NCI-H1105 treated with DMSO at 0.1 percent for 48 hours (cell line): ENCODE measurements at regions not wholly inside any gene's neighbourhood (a gene's known extent, or its start where the extent isn't known, plus 50 kb on each side); places are given as distances from the start of the nearest gene placed in this dataset.

Experiments
- DNase-seq: peaks from one replicate; lab custom pipeline; 2025; lab: John Stamatoyannopoulos, UW

GRCh38 chr4:52288212-52288855, 237.2 kb downstream of the SPATA18 start:
- DNase-seq, result no peak

GRCh38 chr4:52290466-52290865, 239.4 kb downstream of the SPATA18 start:
- no peak for DNase-seq

GRCh38 chr4:52292245-52292644, 241.1 kb downstream of the SPATA18 start:
- no peak for DNase-seq

- no peak for DNase-seq
Measured at GRCh38 chr4:52296341-52296740, 245.2 kb downstream of the SPATA18 start.

GRCh38 chr4:52298444-52298843, 247.3 kb downstream of the SPATA18 start:
- no peak for DNase-seq

GRCh38 chr4:52299120-52299519, 248.0 kb downstream of the SPATA18 start:
- DNase-seq, result no peak

- DNase-seq, result no peak
Measured at GRCh38 chr4:52311464-52312125, 260.5 kb downstream of the SPATA18 start.

GRCh38 chr4:52312722-52313121, 261.6 kb downstream of the SPATA18 start:
- DNase-seq, result no peak

GRCh38 chr4:52317361-52317879, 266.3 kb downstream of the SPATA18 start:
- no peak for DNase-seq

GRCh38 chr4:52317981-52318380, 266.9 kb downstream of the SPATA18 start:
- DNase-seq, result no peak

- no peak for DNase-seq
Measured at GRCh38 chr4:52329894-52330293, 278.8 kb downstream of the SPATA18 start.

- DNase-seq, result no peak
Measured at GRCh38 chr4:52343595-52343994, 292.5 kb downstream of the SPATA18 start.

GRCh38 chr4:52350926-52351325, 299.8 kb downstream of the SPATA18 start:
- DNase-seq, result no peak

GRCh38 chr4:52358366-52358765, 300.7 kb downstream of the USP46 start:
- DNase-seq, result no peak

- no peak for DNase-seq
Measured at GRCh38 chr4:52358883-52359321, 300.2 kb downstream of the USP46 start.

GRCh38 chr4:52366191-52366590, 292.9 kb downstream of the USP46 start:
- no peak for DNase-seq

GRCh38 chr4:52366621-52367020, 292.5 kb downstream of the USP46 start:
- no peak for DNase-seq

GRCh38 chr4:52367282-52367830, 291.7 kb downstream of the USP46 start:
- DNase-seq, result no peak

- no peak for DNase-seq
Measured at GRCh38 chr4:52368895-52369294, 290.2 kb downstream of the USP46 start.

- no peak for DNase-seq
Measured at GRCh38 chr4:52369649-52370048, 289.5 kb downstream of the USP46 start.

- DNase-seq, result no peak
Measured at GRCh38 chr4:52370576-52370975, 288.5 kb downstream of the USP46 start.

GRCh38 chr4:52371841-52372240, 287.3 kb downstream of the USP46 start:
- DNase-seq, result no peak

GRCh38 chr4:52372269-52372668, 286.8 kb downstream of the USP46 start:
- no peak for DNase-seq
